ENCODE measurements at regions not wholly inside any gene's neighbourhood (a gene's known extent, or its start where the extent isn't known, plus 50 kb on each side); places are given as distances from the start of the nearest gene placed in this dataset.

DNA sequence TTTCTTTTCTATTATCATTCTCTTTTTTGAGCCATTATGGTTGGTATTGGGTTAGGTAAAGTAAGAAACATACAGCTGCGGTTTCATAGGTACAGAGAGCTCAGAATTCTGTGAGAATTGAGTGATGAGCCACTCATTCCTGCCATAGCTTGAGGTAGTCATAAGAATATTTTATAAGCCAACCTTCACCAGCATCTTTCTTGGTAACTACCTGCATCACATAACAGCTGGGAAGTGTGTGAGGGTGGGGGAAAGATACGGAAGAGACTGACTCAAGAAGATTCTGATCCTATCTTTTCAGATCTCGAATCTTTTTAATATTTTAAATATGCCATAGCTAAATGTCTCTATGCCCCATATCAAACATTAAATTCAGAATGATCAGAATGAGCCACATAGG is 313.8 kb upstream of the DDX18 start:
- no peak overlapping the region for H3K27ac ChIP-seq
- TF ChIP-seq ZFX (IDR thresholded peaks at IDR 0.05) (no peak), CTCF (conservative IDR thresholded peaks at IDR 0.05) (no peak)

- H3K27ac ChIP-seq = no peak overlapping the region
- TF ChIP-seq ZFX (IDR thresholded peaks at IDR 0.05) (no peak), CTCF (conservative IDR thresholded peaks at IDR 0.05) (no peak)
Measured at GRCh38 chr2:117502121-117502520, 312.4 kb upstream of the DDX18 start.

DNA sequence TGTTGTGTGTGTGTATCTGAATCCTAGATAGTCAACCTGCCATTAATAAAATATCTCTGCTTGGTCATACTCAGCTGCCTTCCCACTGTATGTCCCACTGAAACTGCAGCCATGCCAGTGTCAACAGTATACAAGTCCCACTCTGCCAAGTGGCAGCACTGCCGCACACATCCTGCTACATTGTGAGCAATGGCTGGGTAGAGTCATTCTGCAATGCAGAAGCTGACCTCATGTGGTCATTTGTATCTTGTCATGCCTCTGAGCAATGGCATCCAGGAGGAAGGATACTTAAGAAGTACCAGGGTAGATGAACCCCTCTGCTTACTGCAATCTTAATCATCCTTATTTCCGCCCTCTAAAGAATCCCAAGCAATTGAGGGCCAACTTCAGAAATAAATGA is 302.2 kb upstream of the DDX18 start:
- TF ChIP-seq ZFX (IDR thresholded peaks at IDR 0.05) = no peak
- no peak for TF ChIP-seq CTCF (conservative IDR thresholded peaks at IDR 0.05)
- no peak overlapping the region for H3K27ac ChIP-seq

- H3K27ac ChIP-seq = no peak overlapping the region
- TF ChIP-seq CTCF (conservative IDR thresholded peaks at IDR 0.05) (no peak), ZFX (IDR thresholded peaks at IDR 0.05) (no peak)
Measured at GRCh38 chr2:117514371-117514770, 300.1 kb upstream of the DDX18 start.

GRCh38 chr2:117519238-117519637 is 295.3 kb upstream of the DDX18 start:
- TF ChIP-seq ZFX (IDR thresholded peaks at IDR 0.05) (no peak), CTCF (conservative IDR thresholded peaks at IDR 0.05) (no peak)

DNA sequence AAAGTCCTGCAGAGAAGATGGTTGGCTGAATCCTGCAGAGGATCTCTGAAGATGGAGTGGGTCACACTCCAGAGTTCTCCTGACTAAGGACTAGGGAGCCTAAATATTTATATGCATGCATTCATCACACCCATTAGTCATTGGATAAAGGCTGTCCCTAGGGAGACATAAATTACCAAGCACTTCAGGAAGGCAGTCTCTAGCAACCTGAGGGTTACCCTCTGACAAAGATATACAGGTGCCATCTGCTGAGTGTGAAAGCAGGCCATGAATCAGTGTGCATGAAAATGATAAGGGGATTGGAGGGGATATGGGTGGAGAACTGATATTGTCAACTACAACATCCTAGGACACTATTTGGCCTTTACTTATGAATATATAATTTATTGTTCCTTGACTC is 294.8 kb upstream of the DDX18 start:
- no peak overlapping the region for H3K27ac ChIP-seq
- TF ChIP-seq CTCF (conservative IDR thresholded peaks at IDR 0.05) (no peak), ZFX (IDR thresholded peaks at IDR 0.05) (no peak)

More at GRCh38 chr2:117519238-117519637, 295.3 kb upstream of the DDX18 start:
- H3K27ac ChIP-seq = no peak overlapping the region

GRCh38 chr2:117523267-117523666 is 291.2 kb upstream of the DDX18 start:
- TF ChIP-seq CTCF (conservative IDR thresholded peaks at IDR 0.05) (no peak), ZFX (IDR thresholded peaks at IDR 0.05) (no peak)

More at GRCh38 chr2:117523267-117523666, 291.2 kb upstream of the DDX18 start:
- H3K27ac ChIP-seq = no peak overlapping the region

Measured in C4-2B (cell line).